ENCODE measurements at regions not wholly inside any gene's neighbourhood (a gene's known extent, or its start where the extent isn't known, plus 50 kb on each side); places are given as distances from the start of the nearest gene placed in this dataset.

DNA sequence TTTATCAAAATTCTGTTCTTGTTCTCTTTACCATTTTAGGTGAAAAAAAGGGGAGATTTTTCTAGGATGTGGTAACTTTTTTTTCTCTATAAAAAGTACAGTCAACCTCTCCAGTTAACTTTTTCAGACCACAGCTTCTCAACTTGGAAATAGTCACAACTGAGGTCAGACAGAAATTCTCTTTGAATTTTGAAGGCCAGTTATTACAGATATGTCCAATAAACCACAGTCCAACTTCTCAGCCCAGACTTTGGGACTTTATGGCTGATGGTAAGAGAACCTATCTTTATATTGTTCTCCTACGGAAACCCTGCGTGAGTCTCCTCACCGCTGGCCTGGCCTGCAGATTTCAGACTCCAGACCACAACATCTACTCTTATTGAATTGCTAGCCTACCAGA lies 176.7 kb downstream of the DACT1 start:
- Mint-ChIP-seq H3K4me3 (no peak overlapping the region), H3K27me3 (ENCODE audit: low read depth) (no peaks in the 10 kb centered on the region), H3K9me3 (peaks cover 2% of the 10 kb centered on the region), H3K27ac (ENCODE audit: unreplicated experiment) (no peak overlapping the region), H3K36me3 (ENCODE audit: low read depth) (no peaks in the 10 kb centered on the region), H3K4me1 (peaks cover 7% of the 10 kb centered on the region)
- TF ChIP-seq, protein P1, sequence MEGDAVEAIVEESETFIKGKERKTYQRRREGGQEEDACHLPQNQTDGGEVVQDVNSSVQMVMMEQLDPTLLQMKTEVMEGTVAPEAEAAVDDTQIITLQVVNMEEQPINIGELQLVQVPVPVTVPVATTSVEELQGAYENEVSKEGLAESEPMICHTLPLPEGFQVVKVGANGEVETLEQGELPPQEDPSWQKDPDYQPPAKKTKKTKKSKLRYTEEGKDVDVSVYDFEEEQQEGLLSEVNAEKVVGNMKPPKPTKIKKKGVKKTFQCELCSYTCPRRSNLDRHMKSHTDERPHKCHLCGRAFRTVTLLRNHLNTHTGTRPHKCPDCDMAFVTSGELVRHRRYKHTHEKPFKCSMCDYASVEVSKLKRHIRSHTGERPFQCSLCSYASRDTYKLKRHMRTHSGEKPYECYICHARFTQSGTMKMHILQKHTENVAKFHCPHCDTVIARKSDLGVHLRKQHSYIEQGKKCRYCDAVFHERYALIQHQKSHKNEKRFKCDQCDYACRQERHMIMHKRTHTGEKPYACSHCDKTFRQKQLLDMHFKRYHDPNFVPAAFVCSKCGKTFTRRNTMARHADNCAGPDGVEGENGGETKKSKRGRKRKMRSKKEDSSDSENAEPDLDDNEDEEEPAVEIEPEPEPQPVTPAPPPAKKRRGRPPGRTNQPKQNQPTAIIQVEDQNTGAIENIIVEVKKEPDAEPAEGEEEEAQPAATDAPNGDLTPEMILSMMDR (conservative IDR thresholded peaks at IDR 0.05), result no peak
- DNase-seq (ENCODE audit: low read depth, low spot score), result no peak

DNA sequence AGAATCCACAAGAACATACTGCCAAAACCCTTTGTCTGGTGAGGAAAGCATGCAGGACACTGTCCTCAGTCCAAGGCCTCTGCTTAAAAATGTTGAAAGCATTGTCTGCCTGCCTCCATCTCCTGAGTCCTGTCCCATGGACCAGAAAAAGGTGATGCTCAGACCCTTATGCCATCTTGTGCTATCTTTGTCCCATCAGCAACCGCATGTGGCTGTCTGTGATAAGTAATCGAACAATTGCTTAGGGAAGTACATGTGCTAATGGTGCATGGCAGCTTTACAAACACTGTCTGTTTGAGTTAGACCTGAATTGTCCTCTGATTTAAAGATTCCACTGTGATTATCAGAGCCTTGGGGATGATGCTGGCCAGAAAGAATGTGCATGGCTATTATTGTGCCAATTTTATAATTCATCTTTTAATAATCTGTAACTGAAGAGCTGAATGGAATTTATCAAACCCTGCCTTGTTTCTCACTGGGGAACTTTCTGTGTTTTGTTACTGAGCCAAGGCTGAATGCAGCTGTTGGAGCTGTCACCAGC lies 177.5 kb downstream of the DACT1 start:
- peaks cover 7% of the 10 kb centered on the region for H3K4me1 Mint-ChIP-seq
- H3K36me3 Mint-ChIP-seq (ENCODE audit: low read depth), result no peaks in the 10 kb centered on the region
- no peaks in the 10 kb centered on the region for H3K9me3 Mint-ChIP-seq
- H3K27ac Mint-ChIP-seq (ENCODE audit: unreplicated experiment), result no peak overlapping the region
- H3K27me3 Mint-ChIP-seq (ENCODE audit: low read depth), result no peaks in the 10 kb centered on the region
- TF ChIP-seq, protein P1 (conservative IDR thresholded peaks at IDR 0.05), result no peak
- no peak for DNase-seq (ENCODE audit: low read depth, low spot score)
- H3K4me3 Mint-ChIP-seq, result no peak overlapping the region

DNA sequence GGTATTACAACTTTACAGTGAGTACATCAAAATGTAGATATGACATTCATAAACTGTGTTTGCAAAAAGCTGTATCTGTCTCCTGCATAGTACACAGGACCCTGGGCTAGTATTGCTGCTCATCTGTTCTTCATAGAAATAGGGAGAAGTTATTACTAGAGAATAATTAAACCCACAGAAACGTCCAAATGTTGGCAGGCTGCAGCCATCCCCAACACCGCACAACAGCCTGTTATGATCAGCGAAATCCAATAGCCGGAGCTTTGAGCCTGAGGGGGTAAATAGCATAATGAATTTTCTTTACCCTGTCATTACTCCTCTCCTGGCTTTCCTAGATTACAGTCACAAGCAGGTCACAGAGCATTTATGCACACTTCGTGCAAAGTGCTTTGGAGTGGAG lies 178.0 kb downstream of the DACT1 start:
- DNase-seq (ENCODE audit: low read depth, low spot score), result no peak
- H3K36me3 Mint-ChIP-seq (ENCODE audit: low read depth), result no peaks in the 10 kb centered on the region
- H3K27me3 Mint-ChIP-seq (ENCODE audit: low read depth), result no peaks in the 10 kb centered on the region
- peaks cover 7% of the 10 kb centered on the region for H3K4me1 Mint-ChIP-seq
- no peaks in the 10 kb centered on the region for H3K9me3 Mint-ChIP-seq
- H3K27ac Mint-ChIP-seq (ENCODE audit: unreplicated experiment), result no peak overlapping the region
- TF ChIP-seq, protein P1 (conservative IDR thresholded peaks at IDR 0.05), result no peak
- H3K4me3 Mint-ChIP-seq, result no peak overlapping the region

DNA sequence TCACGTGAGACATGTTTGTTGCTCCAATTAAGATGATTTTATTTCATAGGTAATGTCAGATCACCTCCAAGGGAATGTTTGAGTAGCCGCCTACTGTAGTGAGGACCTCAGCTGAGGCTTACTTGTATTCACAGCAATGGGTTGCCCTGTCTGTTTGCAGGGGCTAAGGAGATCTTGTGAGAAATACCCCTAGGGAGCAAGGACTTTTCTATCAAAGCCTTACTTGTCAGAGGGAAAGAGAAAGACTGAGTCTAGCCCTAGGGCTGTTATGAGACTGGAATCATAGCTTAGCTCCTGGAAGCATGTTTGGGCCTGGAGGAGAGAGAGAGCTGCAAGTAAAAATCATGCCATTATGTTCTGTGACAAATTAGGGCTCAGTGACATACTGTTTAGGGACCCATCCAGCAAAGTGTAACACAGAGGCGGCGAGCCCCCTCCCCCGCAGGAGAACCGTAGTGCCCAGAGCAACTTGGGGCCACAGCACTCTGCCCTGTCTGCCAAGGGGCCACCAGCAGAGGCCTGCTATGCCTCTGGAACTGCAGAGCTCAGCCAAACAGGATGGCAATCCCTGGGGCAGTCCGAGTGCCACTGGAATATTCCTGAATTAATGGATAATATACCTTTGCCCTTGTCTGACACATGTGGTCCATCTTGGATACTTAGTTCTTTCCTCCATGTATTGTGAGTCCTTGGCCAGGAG lies 178.8 kb downstream of the DACT1 start:
- Mint-ChIP-seq H3K4me1 (peaks cover 7% of the 10 kb centered on the region), H3K9me3 (no peaks in the 10 kb centered on the region), H3K4me3 (no peak overlapping the region), H3K27me3 (ENCODE audit: low read depth) (no peaks in the 10 kb centered on the region), H3K36me3 (ENCODE audit: low read depth) (no peaks in the 10 kb centered on the region), H3K27ac (ENCODE audit: unreplicated experiment) (no peak overlapping the region)
- no peak for DNase-seq (ENCODE audit: low read depth, low spot score)
- TF ChIP-seq, protein P1 (conservative IDR thresholded peaks at IDR 0.05), result no peak

GRCh38 chr14:58817846-58818245 lies 180.1 kb downstream of the DACT1 start:
- Mint-ChIP-seq H3K27me3 (ENCODE audit: low read depth) (no peaks in the 10 kb centered on the region), H3K27ac (ENCODE audit: unreplicated experiment) (no peak overlapping the region), H3K4me1 (peaks cover 7% of the 10 kb centered on the region), H3K4me3 (no peak overlapping the region), H3K36me3 (ENCODE audit: low read depth) (no peaks in the 10 kb centered on the region), H3K9me3 (no peaks in the 10 kb centered on the region)
- no peak for DNase-seq (ENCODE audit: low read depth, low spot score)
- TF ChIP-seq, protein P1 (conservative IDR thresholded peaks at IDR 0.05), result no peak

Measured in neural crest cell (in vitro differentiated cells).